ENCODE measurements at regions not wholly inside any gene's neighbourhood (a gene's known extent, or its start where the extent isn't known, plus 50 kb on each side); places are given as distances from the start of the nearest gene placed in this dataset.

DNA sequence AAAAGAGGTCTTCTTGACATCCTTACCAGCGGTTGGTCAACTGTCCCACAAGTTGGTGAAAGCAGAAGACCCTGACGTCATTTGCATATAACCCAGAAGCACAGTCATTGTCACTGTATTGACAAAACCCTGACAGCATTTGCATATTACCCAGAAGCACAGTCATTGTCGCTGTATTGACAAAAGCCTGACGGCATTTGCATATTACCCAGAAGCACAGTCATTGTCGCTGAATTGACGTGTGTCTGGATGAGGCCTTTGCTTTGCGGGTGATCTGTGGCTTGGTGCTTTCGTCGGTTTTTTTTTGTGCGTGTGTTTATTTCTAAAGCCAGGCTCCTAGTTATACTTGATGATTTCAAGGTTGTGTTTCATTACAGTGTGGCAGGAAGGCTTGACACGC, 1145.2 kb downstream of the BRD1 start:
- H3K4me1 Mint-ChIP-seq, result no peaks in the 10 kb centered on the region
- peaks cover 0 to 9% of the 10 kb centered on the region in 2 donors for H3K9me3 Mint-ChIP-seq
- no peak for DNase-seq
- H3K4me3 ChIP-seq (ENCODE audit: low read length), result no peak overlapping the region
- no peak overlapping the region for H3K4me3 Mint-ChIP-seq
- no peaks in the 10 kb centered on the region for H3K4me1 ChIP-seq (ENCODE audit: control insufficient read depth, insufficient read depth, low read length)
- H3K9me3 ChIP-seq (ENCODE audit: control insufficient read depth, insufficient read depth, low read length), result no peaks in the 10 kb centered on the region
- ATAC-seq, result no peak
- WGBS (ENCODE audit: insufficient coverage), result 79% methylated on average over 11 of the region's 11 CpGs
- H3K36me3 ChIP-seq (ENCODE audit: control insufficient read depth, insufficient read depth, low read length), result no peaks in the 10 kb centered on the region
- TF ChIP-seq, protein P1, sequence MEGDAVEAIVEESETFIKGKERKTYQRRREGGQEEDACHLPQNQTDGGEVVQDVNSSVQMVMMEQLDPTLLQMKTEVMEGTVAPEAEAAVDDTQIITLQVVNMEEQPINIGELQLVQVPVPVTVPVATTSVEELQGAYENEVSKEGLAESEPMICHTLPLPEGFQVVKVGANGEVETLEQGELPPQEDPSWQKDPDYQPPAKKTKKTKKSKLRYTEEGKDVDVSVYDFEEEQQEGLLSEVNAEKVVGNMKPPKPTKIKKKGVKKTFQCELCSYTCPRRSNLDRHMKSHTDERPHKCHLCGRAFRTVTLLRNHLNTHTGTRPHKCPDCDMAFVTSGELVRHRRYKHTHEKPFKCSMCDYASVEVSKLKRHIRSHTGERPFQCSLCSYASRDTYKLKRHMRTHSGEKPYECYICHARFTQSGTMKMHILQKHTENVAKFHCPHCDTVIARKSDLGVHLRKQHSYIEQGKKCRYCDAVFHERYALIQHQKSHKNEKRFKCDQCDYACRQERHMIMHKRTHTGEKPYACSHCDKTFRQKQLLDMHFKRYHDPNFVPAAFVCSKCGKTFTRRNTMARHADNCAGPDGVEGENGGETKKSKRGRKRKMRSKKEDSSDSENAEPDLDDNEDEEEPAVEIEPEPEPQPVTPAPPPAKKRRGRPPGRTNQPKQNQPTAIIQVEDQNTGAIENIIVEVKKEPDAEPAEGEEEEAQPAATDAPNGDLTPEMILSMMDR (IDR thresholded peaks at IDR 0.05), result no peak
- H3K27ac ChIP-seq (ENCODE audit: low read length), result no peak overlapping the region
- intact Hi-C loops (cut with micrococcal nuclease), result no loop called here
- H3K27ac Mint-ChIP-seq, result no peak overlapping the region
- H3K27me3 Mint-ChIP-seq (ENCODE audit: low read depth in 2 of 2), result no peaks in the 10 kb centered on the region
- H3K27me3 ChIP-seq (ENCODE audit: control insufficient read depth, insufficient read depth, low read length), result no peaks in the 10 kb centered on the region
- H3K36me3 Mint-ChIP-seq, result no peaks in the 10 kb centered on the region

DNA sequence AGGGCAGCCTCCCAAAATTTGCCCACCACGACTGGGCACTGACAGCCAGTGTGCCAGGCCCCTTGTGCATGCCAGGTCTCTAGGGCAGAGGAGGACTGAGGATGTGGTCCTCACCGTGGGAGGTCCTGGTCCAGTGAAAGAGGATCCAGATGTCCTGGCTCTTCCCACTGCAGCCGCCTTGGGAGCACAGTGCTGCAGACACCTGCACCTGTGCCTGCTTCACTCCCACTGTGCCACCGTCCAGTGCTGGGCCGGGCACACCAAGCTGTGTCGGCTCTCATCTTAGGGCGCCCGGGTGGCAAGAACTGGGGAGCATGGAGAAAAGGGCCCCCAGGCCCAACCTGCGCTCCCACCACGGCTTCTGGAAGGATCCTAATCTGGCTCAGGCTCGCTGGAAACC, 1147.1 kb downstream of the BRD1 start:
- Histone ChIP-seq H3K27ac (ENCODE audit: low read length) (no peak overlapping the region), H3K9me3 (ENCODE audit: control insufficient read depth, insufficient read depth, low read length) (no peaks in the 10 kb centered on the region), H3K27me3 (ENCODE audit: control insufficient read depth, insufficient read depth, low read length) (no peaks in the 10 kb centered on the region), H3K4me1 (ENCODE audit: control insufficient read depth, insufficient read depth, low read length) (no peaks in the 10 kb centered on the region), H3K36me3 (ENCODE audit: control insufficient read depth, insufficient read depth, low read length) (no peaks in the 10 kb centered on the region), H3K4me3 (ENCODE audit: low read length) (no peak overlapping the region)
- no peak for ATAC-seq
- H3K27me3 Mint-ChIP-seq (ENCODE audit: low read depth in 2 of 2), result no peaks in the 10 kb centered on the region
- WGBS (ENCODE audit: insufficient coverage), result 79% methylated on average over 11 of the region's 11 CpGs
- no peaks in the 10 kb centered on the region for H3K9me3 Mint-ChIP-seq
- no peaks in the 10 kb centered on the region for H3K36me3 Mint-ChIP-seq
- TF ChIP-seq, protein P1 (IDR thresholded peaks at IDR 0.05), result no peak
- H3K4me3 Mint-ChIP-seq, result no peak overlapping the region
- no peak overlapping the region for H3K27ac Mint-ChIP-seq
- intact Hi-C loops (cut with micrococcal nuclease), result no loop called here
- DNase-seq, result no peak
- H3K4me1 Mint-ChIP-seq, result no peaks in the 10 kb centered on the region

DNA sequence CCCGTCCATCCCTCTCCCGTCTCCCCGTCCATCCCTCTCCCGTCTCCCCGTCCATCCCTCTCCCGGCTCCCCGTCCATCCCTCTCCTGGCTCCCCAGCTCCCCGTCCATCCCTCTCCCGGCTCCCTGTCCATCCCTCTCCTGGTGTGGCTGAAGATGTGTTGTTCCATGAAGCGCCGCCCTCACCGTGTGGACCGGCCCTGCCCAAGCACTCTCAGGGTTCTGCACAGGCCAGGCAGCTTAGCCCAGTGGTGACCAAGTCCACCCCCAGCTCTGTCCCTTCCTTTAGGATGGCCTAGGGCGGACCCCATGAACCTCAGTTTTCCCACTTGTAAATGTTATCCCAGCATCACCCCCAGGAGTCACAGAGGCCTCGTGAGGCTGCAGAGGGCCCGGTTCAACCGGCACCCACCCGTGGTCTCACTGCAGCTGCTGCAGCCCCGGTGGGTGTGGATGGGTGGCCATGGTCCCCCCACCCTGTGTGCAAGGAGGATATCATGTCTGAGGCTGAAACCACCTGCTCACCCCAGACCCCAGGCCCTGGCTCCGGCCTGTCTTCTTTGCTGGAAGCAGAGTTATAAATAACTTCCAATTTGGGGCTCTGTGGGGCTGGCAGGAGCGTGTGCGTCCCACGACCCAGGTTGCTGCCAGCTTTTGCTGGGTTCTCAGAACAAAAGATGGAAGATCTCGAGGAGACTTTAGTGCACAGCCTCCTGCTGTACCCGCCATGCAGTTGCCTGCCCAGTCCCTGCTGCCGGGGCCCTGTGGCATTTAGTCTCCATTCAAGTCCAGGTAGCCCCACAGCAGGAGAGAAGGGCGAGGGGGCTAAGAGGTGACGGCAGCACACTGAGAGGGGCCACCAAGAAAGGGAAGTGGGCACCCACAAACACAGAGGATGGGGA, 1147.8 kb downstream of the BRD1 start:
- H3K9me3 ChIP-seq (ENCODE audit: control insufficient read depth, insufficient read depth, low read length), result no peaks in the 10 kb centered on the region
- Mint-ChIP-seq H3K4me3 (no peak overlapping the region), H3K9me3 (no peaks in the 10 kb centered on the region), H3K4me1 (no peaks in the 10 kb centered on the region), H3K36me3 (no peaks in the 10 kb centered on the region), H3K27me3 (ENCODE audit: low read depth in 2 of 2) (no peaks in the 10 kb centered on the region), H3K27ac (no peak overlapping the region)
- no peak overlapping the region for H3K27ac ChIP-seq (ENCODE audit: low read length)
- H3K36me3 ChIP-seq (ENCODE audit: control insufficient read depth, insufficient read depth, low read length), result no peaks in the 10 kb centered on the region
- TF ChIP-seq, protein P1 (IDR thresholded peaks at IDR 0.05), result no peak
- intact Hi-C loops (cut with micrococcal nuclease), result no loop called here
- H3K27me3 ChIP-seq (ENCODE audit: control insufficient read depth, insufficient read depth, low read length), result no peaks in the 10 kb centered on the region
- 87% methylated on average over 26 of the region's 28 CpGs for WGBS (ENCODE audit: insufficient coverage)
- H3K4me1 ChIP-seq (ENCODE audit: control insufficient read depth, insufficient read depth, low read length), result no peaks in the 10 kb centered on the region
- no peak overlapping the region for H3K4me3 ChIP-seq (ENCODE audit: low read length)
- no peak for DNase-seq
- ATAC-seq, result no peak
